GM19395 (cell line): ENCODE measurements at regions not wholly inside any gene's neighbourhood (a gene's known extent, or its start where the extent isn't known, plus 50 kb on each side); places are given as distances from the start of the nearest gene placed in this dataset.
"Not testable (repeated sequence)": the region's sequence is repeated elsewhere in the genome, so short reads cannot be mapped to it uniquely, and the experiment has no call there.

Source experiments
- ATAC-seq: cut with Tn5 transposase; IDR thresholded peaks from one replicate; pipeline ENCODE4 v1.9.1; 2021; ENCODE audit warnings: mild to moderate bottlenecking, moderate library complexity; ENCODE audit not compliant: unreplicated experiment

- ATAC-seq, result no peak
Observed at GRCh38 chr6:20340068-20340848, 61.4 kb upstream of the E2F3 start.

- no peak for ATAC-seq
Observed at GRCh38 chr6:20341096-20341495, 60.6 kb upstream of the E2F3 start.

GRCh38 chr6:20341564-20341963, 60.1 kb upstream of the E2F3 start:
- no peak for ATAC-seq

GRCh38 chr6:20346948-20347347, 54.7 kb upstream of the E2F3 start:
- not testable (repeated sequence) for ATAC-seq

GRCh38 chr6:20348041-20348440, 53.6 kb upstream of the E2F3 start:
- ATAC-seq, result no peak

- ATAC-seq, result peak; percentile 65
Observed at GRCh38 chr6:20349225-20349624, 52.5 kb upstream of the E2F3 start.

- no peak for ATAC-seq
Observed at GRCh38 chr6:20350215-20350614, 51.5 kb upstream of the E2F3 start.

- ATAC-seq, result no peak
Observed at GRCh38 chr6:20351534-20351933, 50.1 kb upstream of the E2F3 start.
